B cell (primary cell): ENCODE measurements at regions not wholly inside any gene's neighbourhood (a gene's known extent, or its start where the extent isn't known, plus 50 kb on each side); places are given as distances from the start of the nearest gene placed in this dataset.

Experiments used
- ATAC-seq: fragments of 200-7000 bp; cut with Tn5 transposase; one replicate; pipeline ENCODE4 v1.10.0; 2021; ENCODE audit warnings: low read depth, mild to moderate bottlenecking, moderate number of reproducible peaks, moderate library complexity
- CTCF ChIA-PET: fragments of 350-600 bp; sonication (Branson Sonifier 250); formaldehyde crosslinking; loops from one replicate; lab custom pipeline; 2021; ENCODE audit warnings: antibody characterized with exemption, inconsistent platforms; lab: Charles Lee
- POLR2A ChIA-PET: fragments of 350-600 bp; sonication (Branson Sonifier 250); formaldehyde crosslinking; loops from one replicate; lab custom pipeline; 2021; ENCODE audit warnings: antibody characterized with exemption; lab: Charles Lee
- DNase-seq: peaks from one replicate; pipeline ENCODE4 v3.0.0; 2013
- H2AFZ ChIP-seq: 2 replicates; pipeline ENCODE4 v1.6.1; 2012; ENCODE audit warnings: mild to moderate bottlenecking, low read depth, low read length; ENCODE audit not compliant: insufficient read depth, poor library complexity, severe bottlenecking
- H3K27ac ChIP-seq, 2 donors: 1 replicate in 1 of 2; 2 replicates in 1 of 2; pipeline ENCODE4 v1.5.1; 2012 to 2013; ENCODE audit warnings: low read length in 2 of 2, mild to moderate bottlenecking in 2 of 2, moderate library complexity in 1 of 2
- H3K27me3 ChIP-seq, 4 experiments: fragments of 200-600 bp in 1 of 4; sonication (generic) in 1 of 4; replicated peaks in 1 of 4; 1 replicate in 2 of 4; 2 replicates in 2 of 4; pipeline versions ENCODE4 v1.6.1 to v1.7.0; 2013 to 2016; ENCODE audit warnings: low read length in 3 of 4, mild to moderate bottlenecking in 2 of 4, mixed read lengths in 1 of 4, moderate library complexity in 1 of 4; ENCODE audit not compliant: insufficient read depth in 4 of 4, control insufficient read depth in 3 of 4; ENCODE audit errors: control extremely low read depth in 1 of 4
- H3K36me3 ChIP-seq, 2 experiments: replicated peaks in 1 of 2; 1 replicate in 1 of 2; 2 replicates in 1 of 2; pipeline versions ENCODE4 v1.6.1 to v1.7.1; 2013; ENCODE audit warnings: low read length in 1 of 2; ENCODE audit not compliant: insufficient read depth in 2 of 2, control insufficient read depth in 1 of 2; ENCODE audit errors: control extremely low read depth in 1 of 2, extremely low read depth in 1 of 2
- H3K4me1 ChIP-seq, 2 donors: fragments of 200-600 bp in 1 of 2; sonication (generic) in 1 of 2; 1 replicate in 1 of 2; 2 replicates in 1 of 2; pipeline versions ENCODE4 v1.5.1 to v1.6.1; 2013 to 2017; ENCODE audit warnings: low read length in 2 of 2; ENCODE audit not compliant: control insufficient read depth in 2 of 2, insufficient read depth in 2 of 2
- H3K4me2 ChIP-seq: replicated peaks from 2 replicates; pipeline ENCODE3; 2012; ENCODE audit warnings: mild to moderate bottlenecking, low read depth, low read length; ENCODE audit not compliant: poor library complexity, severe bottlenecking
- H3K4me3 ChIP-seq, 5 experiments: fragments of 200-600 bp in 1 of 5; sonication (generic) in 1 of 5; 1 replicate in 3 of 5; 2 replicates in 2 of 5; pipeline versions ENCODE4 v1.5.1 to v1.7.0; 2011 to 2016; ENCODE audit warnings: low read length in 4 of 5, mild to moderate bottlenecking in 4 of 5, low read depth in 2 of 5, control low read depth in 1 of 5, moderate library complexity in 1 of 5; ENCODE audit not compliant: insufficient read depth in 1 of 5; ENCODE audit errors: control extremely low read depth in 1 of 5, extremely low read depth in 1 of 5
- H3K79me2 ChIP-seq: fragments of 200-600 bp; sonication (generic); one replicate; pipeline ENCODE4 v1.6.0; 2016; ENCODE audit warnings: low read length; ENCODE audit not compliant: control insufficient read depth, insufficient read depth
- H3K9ac ChIP-seq: fragments of 200-600 bp; sonication (generic); 2 replicates; pipeline ENCODE4 v1.6.1; 2017; ENCODE audit warnings: mild to moderate bottlenecking, low read length, moderate library complexity
- H3K9me3 ChIP-seq, 3 donors: one replicate each; pipeline versions ENCODE4 v1.6.1 to v1.7.1; 2013; ENCODE audit warnings: low read length in 2 of 3; ENCODE audit not compliant: control insufficient read depth in 2 of 3, insufficient read depth in 1 of 3; ENCODE audit errors: control extremely low read depth in 1 of 3
- H4K20me1 ChIP-seq: 2 replicates; pipeline ENCODE4 v1.6.0; 2012; ENCODE audit warnings: mild to moderate bottlenecking, low read length; ENCODE audit not compliant: insufficient read depth, control insufficient read depth, poor library complexity, severe bottlenecking
- H3K27ac Mint-ChIP-seq: one replicate; pipeline ENCODE4 v1.8.0; 2021; ENCODE audit warnings: mixed read lengths
- H3K27me3 Mint-ChIP-seq: one replicate; pipeline ENCODE4 v1.8.0; 2021; ENCODE audit warnings: mixed read lengths
- H3K4me1 Mint-ChIP-seq: one replicate; pipeline ENCODE4 v1.8.0; 2021; ENCODE audit warnings: mixed read lengths
- H3K4me3 Mint-ChIP-seq: one replicate; pipeline ENCODE4 v1.8.0; 2021; ENCODE audit warnings: mixed read lengths
- H3K9me3 Mint-ChIP-seq: one replicate; pipeline ENCODE4 v1.8.0; 2022; ENCODE audit warnings: mixed read lengths; ENCODE audit not compliant: insufficient read depth
- EZH2 ChIP-seq: IDR thresholded peaks from 2 replicates; pipeline ENCODE4 v1.6.1; 2012; ENCODE audit warnings: borderline replicate concordance, low read depth, mild to moderate bottlenecking, moderate library complexity, low read length; ENCODE audit not compliant: insufficient read depth, poor library complexity, severe bottlenecking
- WGBS: methylation state at CpG from one replicate; pipeline ENCODE4 v1.1.5; 2013; ENCODE audit warnings: missing lambda C conversion rate; ENCODE audit not compliant: insufficient coverage; 5-methylcytosine and 5-hydroxymethylcytosine counted together
- intact Hi-C: fragments of 100-400 bp; cut with micrococcal nuclease; formaldehyde crosslinking; loops from one replicate; pipeline ENCODE4 v1.10.0; 2022
- TF ChIP-seq, protein P1 (sequence below): fragments of 200-600 bp; IDR thresholded peaks from one replicate; pipeline ENCODE4 v1.8.0; 2022; ENCODE audit warnings: antibody characterized with exemption, mild to moderate bottlenecking

DNA sequence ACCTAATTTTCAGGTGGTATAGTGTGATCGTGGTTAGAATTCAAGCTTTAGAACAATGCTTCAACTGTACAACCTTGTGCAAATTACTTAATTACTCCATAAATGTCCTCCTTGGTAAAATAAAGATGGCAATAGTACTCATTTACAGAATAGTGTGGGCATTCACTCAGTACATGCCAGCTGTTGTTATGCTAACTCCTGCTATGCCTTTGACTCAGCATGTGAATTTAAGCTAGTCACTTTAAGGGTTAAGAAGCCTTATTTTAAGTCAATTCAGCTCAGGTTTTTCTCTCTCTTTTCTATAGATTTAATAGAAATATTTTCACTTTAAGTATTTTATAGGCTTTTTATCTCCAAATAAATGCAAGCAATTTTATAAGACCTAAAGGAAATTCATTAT lies 335.6 kb upstream of the ITGA1 start:
- Histone ChIP-seq H3K36me3 (no peaks in the 10 kb centered on the region), H3K4me2 (no peak overlapping the region), H3K27me3 (no peaks in the 10 kb centered on the region), H3K27ac (no peak overlapping the region), H3K4me3 (no peak overlapping the region), H4K20me1 (no peaks in the 10 kb centered on the region), H2AFZ (no peak overlapping the region), H3K9ac (no peak overlapping the region), H3K79me2 (no peaks in the 10 kb centered on the region), H3K4me1 (no peaks in the 10 kb centered on the region), H3K9me3 (no peaks in the 10 kb centered on the region)
- CTCF ChIA-PET = no interaction called here
- POLR2A ChIA-PET = no interaction called here
- intact Hi-C loops = no loop called here
- H3K27me3 Mint-ChIP-seq = no peaks in the 10 kb centered on the region
- no peak for TF ChIP-seq EZH2
- TF ChIP-seq, protein P1, sequence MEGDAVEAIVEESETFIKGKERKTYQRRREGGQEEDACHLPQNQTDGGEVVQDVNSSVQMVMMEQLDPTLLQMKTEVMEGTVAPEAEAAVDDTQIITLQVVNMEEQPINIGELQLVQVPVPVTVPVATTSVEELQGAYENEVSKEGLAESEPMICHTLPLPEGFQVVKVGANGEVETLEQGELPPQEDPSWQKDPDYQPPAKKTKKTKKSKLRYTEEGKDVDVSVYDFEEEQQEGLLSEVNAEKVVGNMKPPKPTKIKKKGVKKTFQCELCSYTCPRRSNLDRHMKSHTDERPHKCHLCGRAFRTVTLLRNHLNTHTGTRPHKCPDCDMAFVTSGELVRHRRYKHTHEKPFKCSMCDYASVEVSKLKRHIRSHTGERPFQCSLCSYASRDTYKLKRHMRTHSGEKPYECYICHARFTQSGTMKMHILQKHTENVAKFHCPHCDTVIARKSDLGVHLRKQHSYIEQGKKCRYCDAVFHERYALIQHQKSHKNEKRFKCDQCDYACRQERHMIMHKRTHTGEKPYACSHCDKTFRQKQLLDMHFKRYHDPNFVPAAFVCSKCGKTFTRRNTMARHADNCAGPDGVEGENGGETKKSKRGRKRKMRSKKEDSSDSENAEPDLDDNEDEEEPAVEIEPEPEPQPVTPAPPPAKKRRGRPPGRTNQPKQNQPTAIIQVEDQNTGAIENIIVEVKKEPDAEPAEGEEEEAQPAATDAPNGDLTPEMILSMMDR = no peak
- no CpG with 5 or more reads among the region's 1 CpG for WGBS
- no peak overlapping the region for H3K4me3 Mint-ChIP-seq
- peaks cover 3% of the 10 kb centered on the region for H3K9me3 Mint-ChIP-seq
- no peak overlapping the region for H3K27ac Mint-ChIP-seq
- ATAC-seq (no peak), DNase-seq (no peak)
- H3K4me1 Mint-ChIP-seq = no peaks in the 10 kb centered on the region

DNA sequence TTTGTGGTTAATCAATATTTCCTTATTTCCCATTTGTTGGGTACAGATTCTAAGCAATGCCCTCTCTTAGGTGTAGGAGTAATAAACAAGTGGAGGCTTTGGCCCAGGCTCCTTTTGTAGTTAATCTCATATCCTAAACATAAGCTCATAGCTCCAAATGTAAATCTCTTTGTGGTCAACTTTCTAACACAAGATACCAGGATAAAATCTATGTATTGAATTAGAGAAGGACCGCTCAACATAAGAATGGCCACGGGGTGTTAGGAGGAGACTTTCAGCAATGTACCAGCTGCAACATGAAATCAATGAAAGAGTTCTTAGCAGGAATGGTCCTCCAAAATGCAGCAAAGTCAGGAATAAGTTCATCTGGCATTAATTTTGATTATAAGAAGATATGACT lies 334.5 kb upstream of the ITGA1 start:
- ChIA-PET POLR2A (no interaction called here), CTCF (no interaction called here)
- H3K9me3 Mint-ChIP-seq = peaks cover 3% of the 10 kb centered on the region
- Histone ChIP-seq H3K27ac (no peak overlapping the region), H3K4me2 (no peak overlapping the region), H3K4me1 (no peaks in the 10 kb centered on the region), H3K4me3 (no peak overlapping the region), H4K20me1 (no peaks in the 10 kb centered on the region), H3K36me3 (no peaks in the 10 kb centered on the region), H3K9ac (no peak overlapping the region), H3K27me3 (no peaks in the 10 kb centered on the region), H2AFZ (no peak overlapping the region), H3K9me3 (no peaks in the 10 kb centered on the region), H3K79me2 (no peaks in the 10 kb centered on the region)
- TF ChIP-seq, protein P1 = no peak
- TF ChIP-seq EZH2 = no peak
- WGBS = 100% methylated on average over 2 of the region's 2 CpGs
- intact Hi-C loops = no loop called here
- no peaks in the 10 kb centered on the region for H3K27me3 Mint-ChIP-seq
- ATAC-seq (no peak), DNase-seq (no peak)
- H3K4me3 Mint-ChIP-seq = no peak overlapping the region
- no peaks in the 10 kb centered on the region for H3K4me1 Mint-ChIP-seq
- H3K27ac Mint-ChIP-seq = no peak overlapping the region
